HepG2 (cell line): ENCODE measurements at regions not wholly inside any gene's neighbourhood (a gene's known extent, or its start where the extent isn't known, plus 50 kb on each side); places are given as distances from the start of the nearest gene placed in this dataset.

Experiments used
- ATAC-seq: fragments of 200-7000 bp; cut with Tn5 transposase; 3 replicates; pipeline ENCODE4 v1.9.1; 2020; ENCODE audit warnings: mild to moderate bottlenecking, moderate library complexity
- BruUV-seq: library from RNA; stranded (reverse); fragments of 400-500 nt; replicated peaks from 2 replicates; lab custom pipeline; 2021; lab: Mats Ljungman, UMichigan
- CTCF ChIA-PET: fragments of 300-600 bp; formaldehyde crosslinking; extraction: SDS; loops from one replicate; lab custom pipeline; 2021; ENCODE audit warnings: low total read pairs, inconsistent platforms, low intra/inter-chr PET ratio; lab: Yijun Ruan, JAX
- POLR2A ChIA-PET: fragments of 350-600 bp; sonication (Branson Sonifier 250); formaldehyde crosslinking; loops from one replicate; lab custom pipeline; 2020; ENCODE audit warnings: antibody characterized with exemption, inconsistent platforms; lab: Yijun Ruan, JAX
- DNase-seq: peaks from one replicate; pipeline ENCODE4 v3.0.0-alpha.2; 2015; ENCODE audit warnings: low spot score
- FAIRE-seq: peaks from 3 replicates; lab custom pipeline; 2011; peaks lifted over from hg19 to GRCh38; lab: Jason Lieb, UNC
- H2AFZ ChIP-seq: one replicate; pipeline ENCODE4 v1.6.1; 2011; ENCODE audit warnings: low read length, inconsistent platforms
- H3K27ac ChIP-seq: fragments of 300-600 bp; 3 replicates; pipeline ENCODE4 v1.8.0; 2011; ENCODE audit warnings: mixed run types, mild to moderate bottlenecking, mixed read lengths, low read length, inconsistent platforms; ENCODE audit not compliant: insufficient read depth; ENCODE audit errors: extremely low read length
- H3K27me3 ChIP-seq, 2 experiments: fragments of 200-600 bp in 1 of 2; 2 replicates in 1 of 2; 3 replicates in 1 of 2; pipeline versions ENCODE4 v1.6.0 to v1.8.0; 2011; ENCODE audit warnings: low read length in 2 of 2, mild to moderate bottlenecking in 2 of 2, moderate library complexity in 2 of 2, inconsistent platforms in 1 of 2; ENCODE audit not compliant: insufficient read depth in 2 of 2, control insufficient read depth in 1 of 2
- H3K36me3 ChIP-seq, 2 experiments: fragments of 200-600 bp in 1 of 2; replicated peaks in 1 of 2; 2 replicates in 1 of 2; 3 replicates in 1 of 2; pipeline versions ENCODE4 v1.5.1 to v1.8.0; 2011; ENCODE audit warnings: low read length in 2 of 2, inconsistent platforms in 1 of 2; ENCODE audit not compliant: insufficient read depth in 2 of 2, control insufficient read depth in 1 of 2
- H3K4me1 ChIP-seq: 2 replicates; pipeline ENCODE4 v1.5.1; 2012; ENCODE audit warnings: low read length, inconsistent platforms; ENCODE audit not compliant: insufficient read depth
- H3K4me2 ChIP-seq: 2 replicates; pipeline ENCODE4 v1.6.0; 2011; ENCODE audit warnings: low read depth, low read length, inconsistent platforms
- H3K4me3 ChIP-seq, 3 experiments: fragments of 200-600 bp in 1 of 3; sonication (generic), shearing (Covaris generic) in 1 of 3; replicated peaks in 1 of 3; 2 replicates each; pipeline ENCODE4 v1.5.1; 2011 to 2016; ENCODE audit warnings: low read length in 3 of 3, inconsistent platforms in 2 of 3, low read depth in 2 of 3, mild to moderate bottlenecking in 2 of 3, control low read depth in 1 of 3, mixed read lengths in 1 of 3; ENCODE audit not compliant: insufficient read depth in 1 of 3
- H3K79me2 ChIP-seq: one replicate; pipeline ENCODE4 v1.6.1; 2011; ENCODE audit warnings: low read length, inconsistent platforms; ENCODE audit not compliant: insufficient read depth
- H3K9ac ChIP-seq: 2 replicates; pipeline ENCODE4 v1.6.0; 2011; ENCODE audit warnings: mild to moderate bottlenecking, low read depth, low read length, inconsistent platforms; ENCODE audit not compliant: insufficient read depth
- H3K9me3 ChIP-seq: 2 replicates; pipeline ENCODE4 v1.5.1; 2012; ENCODE audit warnings: mild to moderate bottlenecking, low read length
- H4K20me1 ChIP-seq: 2 replicates; pipeline ENCODE4 v1.6.0; 2011; ENCODE audit warnings: inconsistent platforms, mild to moderate bottlenecking, low read length, moderate library complexity; ENCODE audit not compliant: insufficient read depth
- ARNT2 ChIP-seq: sonication (generic); formaldehyde crosslinking; IDR thresholded peaks from 2 replicates; pipeline ENCODE4 v1.8.0; 2022; ENCODE audit warnings: mild to moderate bottlenecking, low read depth, missing genetic modification reagents, moderate library complexity
- CTCF ChIP-seq: sonication (generic); formaldehyde crosslinking; IDR thresholded peaks from 2 replicates; pipeline ENCODE4 v1.5.0; 2020; ENCODE audit warnings: mild to moderate bottlenecking, missing genetic modification reagents, moderate library complexity
- EP300 ChIP-seq, 3 experiments: sonication (generic) in 1 of 3; formaldehyde crosslinking in 1 of 3; IDR thresholded peaks; 2 replicates each; pipeline versions ENCODE4 v1.5.1 to v1.6.1; 2011 to 2020; ENCODE audit warnings: low read depth in 2 of 3, low read length in 2 of 3, borderline replicate concordance in 1 of 3, improper control_type of control experiment in 1 of 3, mild to moderate bottlenecking in 1 of 3, missing genetic modification reagents in 1 of 3, moderate library complexity in 1 of 3
- FOXK1 ChIP-seq: sonication (generic); formaldehyde crosslinking; IDR thresholded peaks from 2 replicates; pipeline ENCODE4 v1.4.0; 2020; ENCODE audit warnings: low read depth, missing genetic modification reagents, borderline replicate concordance
- GZF1 ChIP-seq: sonication (generic); formaldehyde crosslinking; IDR thresholded peaks from 2 replicates; pipeline ENCODE4 v1.5.1; 2020; ENCODE audit warnings: mild to moderate bottlenecking, missing genetic modification reagents
- JUN ChIP-seq: sonication (generic); formaldehyde crosslinking; IDR thresholded peaks from 2 replicates; pipeline ENCODE4 v1.4.0; 2020; ENCODE audit warnings: mild to moderate bottlenecking, missing genetic modification reagents
- MYC ChIP-seq: sonication (generic); formaldehyde crosslinking; IDR thresholded peaks from 2 replicates; pipeline ENCODE4 v1.9.0; 2021; ENCODE audit warnings: missing genetic modification reagents, borderline replicate concordance
- MYNN ChIP-seq: sonication (generic); formaldehyde crosslinking; IDR thresholded peaks from 2 replicates; pipeline ENCODE4 v1.4.0; 2020; ENCODE audit warnings: mild to moderate bottlenecking, low read depth, missing genetic modification reagents
- RBFOX2 ChIP-seq: fragments of 200-400 bp; formaldehyde crosslinking; IDR thresholded peaks from 2 replicates; pipeline ENCODE4 v1.6.1; 2017; ENCODE audit warnings: low read depth, mild to moderate bottlenecking, low read length
- RCOR2 ChIP-seq: IDR thresholded peaks from 2 replicates; pipeline ENCODE4 v1.6.1; 2016; ENCODE audit warnings: missing biosample characterization, missing genetic modification reagents
- RFX3 ChIP-seq: IDR thresholded peaks from 2 replicates; pipeline ENCODE4 v1.6.1; 2016; ENCODE audit warnings: missing biosample characterization, missing genetic modification reagents
- TCF12 ChIP-seq, 2 experiments: fragments of 450-650 bp in 1 of 2; sonication (generic) in 1 of 2; formaldehyde crosslinking in 1 of 2; IDR thresholded peaks; 2 replicates each; pipeline versions ENCODE4 v1.6.1 to v1.8.0; 2017 to 2022; ENCODE audit warnings: antibody characterized with exemption in 1 of 2, mild to moderate bottlenecking in 1 of 2, missing genetic modification reagents in 1 of 2, moderate library complexity in 1 of 2
- ZNF256 ChIP-seq: sonication (generic); formaldehyde crosslinking; conservative IDR thresholded peaks from 2 replicates; pipeline ENCODE4 v1.4.0; 2020; ENCODE audit warnings: missing genetic modification reagents
- ZNF263 ChIP-seq: sonication (generic); formaldehyde crosslinking; IDR thresholded peaks from 2 replicates; pipeline ENCODE4 v1.4.0; 2020; ENCODE audit warnings: missing genetic modification reagents
- ZNF350 ChIP-seq: sonication (generic); formaldehyde crosslinking; IDR thresholded peaks from 2 replicates; pipeline ENCODE4 v1.4.0; 2020; ENCODE audit warnings: mild to moderate bottlenecking, low read depth, missing genetic modification reagents, borderline replicate concordance
- ZNF674 ChIP-seq: sonication (generic); formaldehyde crosslinking; IDR thresholded peaks from 2 replicates; pipeline ENCODE4 v1.5.0; 2020; ENCODE audit warnings: low read depth, mild to moderate bottlenecking, missing genetic modification reagents
- ZNF75D ChIP-seq: sonication (generic); formaldehyde crosslinking; IDR thresholded peaks from 2 replicates; pipeline ENCODE4 v1.8.1; 2023; ENCODE audit warnings: missing genetic modification reagents, mild to moderate bottlenecking, borderline replicate concordance
- ZSCAN31 ChIP-seq: sonication (generic); formaldehyde crosslinking; IDR thresholded peaks from 2 replicates; pipeline ENCODE4 v1.5.0; 2020; ENCODE audit warnings: low read depth, mild to moderate bottlenecking, missing genetic modification reagents
- WGBS: methylation state at CpG from one replicate; pipeline ENCODE4 v1.1.6; 2017; ENCODE audit warnings: low lambda C conversion rate; 5-methylcytosine and 5-hydroxymethylcytosine counted together
- in situ Hi-C: cut with HindIII; loops from 2 replicates; pipeline ENCODE4 v1.10.0; 2017; ENCODE audit warnings: low pct_unique_long_range_greater_than_20kb; ENCODE audit not compliant: extremely low pct_ligation_motif_present
- intact Hi-C: fragments of 100-400 bp; cut with micrococcal nuclease; formaldehyde crosslinking; loops from one replicate; pipeline ENCODE4 v1.10.0; 2022; ENCODE audit not compliant: unreplicated experiment

GRCh38 chr14:84445486-84445885, 1084.5 kb upstream of the FLRT2 start:
- TF ChIP-seq ZNF674 (CRISPR knock-in tag) (no peak), ZNF75D (CRISPR knock-in tag) (no peak), ZNF350 (CRISPR knock-in tag) (no peak), ZNF256 (no peak), MYC (no peak), MYNN (CRISPR knock-in tag) (no peak), RBFOX2 (no peak), ZSCAN31 (no peak), FOXK1 (CRISPR knock-in tag) (no peak), RFX3 (CRISPR knock-in tag) (no peak), CTCF (CRISPR knock-in tag) (no peak), RCOR2 (no peak), JUN (CRISPR knock-in tag) (no peak), TCF12 (IDR thresholded peaks at IDR 0.05) (no peak), TCF12 (CRISPR knock-in tag; IDR thresholded peaks at IDR 0.05) (no peak), ARNT2 (CRISPR knock-in tag) (no peak), GZF1 (no peak), ZNF263 (CRISPR knock-in tag) (no peak), EP300 (IDR thresholded peaks at IDR 0.05; ENCODE audit: low read depth in 2 of 2, low read length in 2 of 2) (no peak), EP300 (CRISPR knock-in tag; IDR thresholded peaks at IDR 0.05; ENCODE audit: borderline replicate concordance) (no peak)
- H3K27ac ChIP-seq, result no peak overlapping the region
- H2AFZ ChIP-seq, result no peak overlapping the region
- ATAC-seq (no peak), FAIRE-seq (no peak), DNase-seq (no peak)
- no peaks in the 10 kb centered on the region for H3K4me1 ChIP-seq
- BruUV-seq, result no TSS peak
- no peaks in the 10 kb centered on the region for H4K20me1 ChIP-seq
- H3K4me2 ChIP-seq, result no peak overlapping the region
- no peaks in the 10 kb centered on the region for H3K27me3 ChIP-seq
- no peaks in the 10 kb centered on the region for H3K79me2 ChIP-seq
- ChIA-PET CTCF (no interaction called here), POLR2A (no interaction called here)
- WGBS, result 2% methylated on average over 2 of the region's 2 CpGs
- peaks cover 48% of the 10 kb centered on the region; the same call in 1 of the 2 replicates for H3K9me3 ChIP-seq
- H3K9ac ChIP-seq, result no peak overlapping the region
- in situ Hi-C loops, result no loop called here
- H3K4me3 ChIP-seq, result no peak overlapping the region
- H3K36me3 ChIP-seq, result no peaks in the 10 kb centered on the region
- intact Hi-C loops, result no loop called here
